HEK293T (cell line): ENCODE measurements at regions not wholly inside any gene's neighbourhood (a gene's known extent, or its start where the extent isn't known, plus 50 kb on each side); places are given as distances from the start of the nearest gene placed in this dataset.

ENCODE experiments used
- ARNT ChIP-seq: fragments of 450-650 bp; IDR thresholded peaks from 2 replicates; pipeline ENCODE4 v1.6.1; 2017; ENCODE audit warnings: mild to moderate bottlenecking
- FOXK2 ChIP-seq: fragments of 450-650 bp; IDR thresholded peaks from 2 replicates; pipeline ENCODE4 v1.6.1; 2016; ENCODE audit warnings: mild to moderate bottlenecking
- FOXM1 ChIP-seq: fragments of 450-650 bp; IDR thresholded peaks from 2 replicates; pipeline ENCODE4 v1.6.1; 2017; ENCODE audit warnings: mild to moderate bottlenecking, borderline replicate concordance
- HDGF ChIP-seq: fragments of 450-650 bp; IDR thresholded peaks from 2 replicates; pipeline ENCODE4 v1.6.1; 2017; ENCODE audit warnings: antibody characterized with exemption, borderline replicate concordance
- NFRKB ChIP-seq: fragments of 450-650 bp; IDR thresholded peaks from 2 replicates; pipeline ENCODE4 v1.6.1; 2016; ENCODE audit warnings: mild to moderate bottlenecking, moderate library complexity
- SP1 ChIP-seq: fragments of 450-650 bp; IDR thresholded peaks from 2 replicates; pipeline ENCODE4 v1.6.1; 2017
- SUZ12 ChIP-seq: fragments of 450-650 bp; IDR thresholded peaks from 2 replicates; pipeline ENCODE4 v1.6.1; 2016; ENCODE audit warnings: mild to moderate bottlenecking
- ZNF384 ChIP-seq: fragments of 450-650 bp; IDR thresholded peaks from 2 replicates; pipeline ENCODE4 v1.6.1; 2016

DNA sequence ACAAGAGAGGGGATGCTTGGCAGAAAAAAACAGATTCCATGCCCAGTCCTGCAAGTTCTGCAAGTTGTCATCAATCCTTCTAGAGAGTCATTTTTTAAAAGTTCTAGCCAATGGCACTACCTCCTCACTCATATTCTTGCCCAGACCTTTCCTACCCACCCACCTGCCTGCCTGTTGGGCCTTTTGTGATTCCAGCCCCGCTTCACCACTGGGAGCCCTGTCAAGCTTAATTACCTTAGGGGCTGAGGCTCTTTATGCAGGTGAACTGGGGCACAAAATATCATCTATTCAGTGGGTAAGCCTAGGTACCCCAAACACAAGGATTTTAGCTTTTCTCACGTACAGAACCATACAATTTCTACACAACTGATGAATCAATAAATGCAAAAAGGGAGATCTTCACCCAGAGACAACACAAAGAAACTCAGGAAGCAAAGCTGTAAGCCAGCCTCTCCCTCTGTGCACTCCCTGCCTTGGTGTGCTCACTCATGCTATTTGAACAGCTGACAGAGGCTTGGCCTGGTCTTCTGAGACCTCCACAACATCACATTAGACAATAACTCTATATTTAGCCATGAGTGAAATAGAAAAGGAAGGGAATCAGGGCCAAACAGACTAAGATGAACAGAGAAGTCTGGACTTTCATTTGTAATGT lies 222.6 kb downstream of the HTR7 start:
- no peak for TF ChIP-seq FOXK2
- TF ChIP-seq FOXM1: no peak
- no peak for TF ChIP-seq SP1
- TF ChIP-seq HDGF: no peak
- no peak for TF ChIP-seq ARNT
- no peak for TF ChIP-seq NFRKB
- no peak for TF ChIP-seq SUZ12
- TF ChIP-seq ZNF384: no peak
